KBM-7 (cell line): ENCODE measurements at regions not wholly inside any gene's neighbourhood (a gene's known extent, or its start where the extent isn't known, plus 50 kb on each side); places are given as distances from the start of the nearest gene placed in this dataset.
"Not testable (repeated sequence)": the region's sequence is repeated elsewhere in the genome, so short reads cannot be mapped to it uniquely, and the experiment has no call there.

Source experiments
- DNase-seq: peaks from one replicate; pipeline ENCODE4 v3.0.0-alpha.2; 2015
- in situ Hi-C: fragments of 300-500 bp; cut with MboI; formaldehyde crosslinking; loops from 2 replicates; pipeline ENCODE4 v1.14.3; 2020; ENCODE audit warnings: low sequenced_read_pairs, low pct_unique_long_range_greater_than_20kb, mixed read lengths

DNA sequence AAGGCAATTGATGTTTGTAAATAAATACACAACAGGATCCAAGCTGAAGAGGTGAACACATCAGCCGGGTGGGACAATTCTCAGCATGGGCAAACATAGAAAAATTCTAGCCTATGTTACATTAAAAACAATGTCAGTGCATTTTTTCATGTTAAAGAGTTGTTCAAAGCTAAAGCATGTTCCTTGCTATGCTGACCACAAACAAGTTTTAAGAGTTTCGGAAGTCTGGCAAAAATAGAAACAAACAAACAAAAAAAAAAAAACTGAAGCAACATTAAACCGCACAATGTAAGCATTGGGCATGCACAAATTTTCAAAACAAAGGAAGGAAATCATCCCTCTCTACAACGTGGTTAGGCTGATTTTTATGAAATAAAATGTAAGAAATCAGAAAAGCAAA, 185.8 kb downstream of the FOXD4L6 start:
- DNase-seq, in situ Hi-C loops: not testable (repeated sequence)

DNA sequence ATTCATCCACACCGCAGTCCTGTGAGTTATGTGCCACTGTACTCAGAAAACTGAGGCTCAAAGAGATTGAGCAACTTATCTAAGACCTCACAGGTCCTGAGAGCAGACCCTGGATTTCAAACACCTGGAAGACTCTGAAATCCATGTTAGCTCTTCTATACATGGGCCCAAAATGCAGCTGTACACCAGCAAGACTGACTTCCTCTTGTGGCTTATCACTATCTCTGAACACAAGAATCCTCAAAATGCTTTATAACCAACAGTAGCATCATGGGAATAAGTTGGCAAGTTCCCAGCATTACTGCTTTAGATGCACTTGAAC, 188.6 kb downstream of the FOXD4L6 start:
- DNase-seq, in situ Hi-C loops: not testable (repeated sequence)

DNA sequence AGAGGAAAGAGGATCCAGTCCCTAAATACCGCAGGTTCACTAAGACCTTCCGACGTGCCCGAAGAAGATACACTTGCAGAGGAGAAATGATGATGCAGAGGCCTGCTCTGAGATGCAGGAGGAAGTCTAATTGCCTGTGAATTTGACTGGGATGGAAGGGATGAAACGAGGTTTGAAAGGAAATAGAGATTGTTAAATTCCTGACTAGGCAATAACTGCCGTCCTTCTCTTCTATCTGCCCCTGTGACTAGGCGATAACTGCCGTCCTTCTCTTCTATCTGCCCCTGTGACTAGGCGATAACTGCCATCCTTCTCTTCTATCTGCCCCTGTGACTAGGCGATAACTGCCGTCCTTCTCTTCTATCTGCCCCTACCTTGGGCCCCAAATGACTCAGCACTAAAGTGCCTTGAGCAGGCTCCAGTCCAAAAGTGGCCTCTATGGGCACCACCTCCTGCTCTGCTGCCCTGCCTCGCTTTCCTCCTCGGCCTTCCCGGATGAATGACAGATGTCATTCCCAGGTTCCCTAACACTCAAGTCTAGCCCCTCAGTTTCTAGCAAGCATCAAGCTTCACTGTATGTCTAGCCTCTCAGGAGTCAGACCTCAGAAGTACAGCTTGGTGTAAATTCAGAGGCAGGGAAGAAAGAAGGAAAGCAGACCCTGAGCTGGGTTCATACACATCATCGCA, 189.1 kb downstream of the FOXD4L6 start:
- in situ Hi-C loops, DNase-seq: not testable (repeated sequence)

DNA sequence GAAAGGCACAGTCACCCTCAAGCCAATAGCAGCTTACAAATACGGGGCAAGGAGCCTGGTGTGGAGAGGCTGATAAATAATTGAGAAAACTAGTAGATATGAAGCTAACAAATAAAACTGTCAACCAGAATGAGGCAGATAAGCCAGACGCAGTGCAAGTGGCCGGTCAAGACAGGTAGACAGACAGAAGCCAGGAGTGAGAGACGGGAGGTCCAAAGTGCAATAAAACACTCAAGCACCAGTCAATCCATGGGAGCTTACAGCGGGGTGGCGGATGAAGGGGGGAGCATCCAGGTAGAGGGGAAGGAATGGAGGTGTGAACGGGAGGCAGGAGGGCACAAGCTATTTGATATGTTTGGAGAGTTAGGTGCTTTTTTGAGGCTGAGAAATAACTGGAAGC, 193.1 kb downstream of the FOXD4L6 start:
- in situ Hi-C loops = no loop called here
- no peak for DNase-seq

DNA sequence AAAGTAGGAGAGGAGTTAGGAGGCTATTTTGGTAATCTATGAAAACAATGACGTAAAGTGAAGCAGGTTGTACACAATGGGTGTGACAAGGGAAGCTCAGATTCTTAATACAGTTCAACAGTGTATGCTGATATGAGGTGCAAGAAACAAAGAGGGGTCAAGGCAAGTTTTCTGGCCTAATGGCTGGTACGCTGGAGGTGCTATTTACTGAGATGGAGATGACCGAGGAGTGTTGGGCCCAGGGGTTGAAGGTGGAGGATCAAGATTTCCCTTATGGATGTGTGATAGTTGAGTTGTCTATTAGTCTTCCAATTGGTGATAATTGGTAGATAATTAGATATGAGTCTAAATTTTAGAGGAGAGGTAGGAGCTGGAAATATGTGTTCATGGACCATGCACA, 194.0 kb downstream of the FOXD4L6 start:
- DNase-seq, in situ Hi-C loops: not testable (repeated sequence)

DNA sequence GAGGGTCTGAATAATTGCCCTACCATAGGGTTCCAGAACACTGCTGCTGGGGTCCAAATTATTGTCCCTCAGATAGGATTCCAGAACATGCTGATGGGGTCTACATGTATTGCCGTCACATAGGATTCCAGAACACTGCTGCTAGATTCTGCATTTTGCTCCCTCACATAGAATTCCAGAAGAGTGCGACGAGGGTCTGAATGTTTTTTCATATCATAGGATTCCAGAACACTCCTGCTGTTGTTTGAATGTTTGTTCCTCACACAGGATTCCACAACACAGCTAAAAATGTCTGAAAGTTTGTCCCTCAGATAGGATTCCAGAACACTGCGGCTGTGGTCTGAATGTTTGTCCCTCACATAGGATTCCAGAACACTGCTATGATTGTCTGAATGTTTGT, 198.1 kb downstream of the FOXD4L6 start:
- DNase-seq, in situ Hi-C loops: not testable (repeated sequence)

DNA sequence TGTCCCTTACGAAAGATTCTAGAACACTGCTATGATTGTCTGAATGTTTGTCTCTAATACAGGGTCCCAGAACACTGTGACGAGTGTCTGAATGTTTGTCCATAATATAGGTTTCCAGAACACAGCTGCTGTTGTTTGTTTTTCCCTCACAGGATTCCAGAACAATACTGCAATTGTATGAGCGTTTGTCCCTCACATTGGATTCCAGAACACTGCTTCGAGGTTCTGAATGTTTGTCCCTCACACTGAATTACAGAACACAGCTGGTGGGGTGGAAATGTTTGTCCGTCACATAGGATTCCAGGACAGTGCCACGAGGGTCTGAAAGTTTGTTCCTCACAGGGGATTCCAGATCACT, 199.0 kb downstream of the FOXD4L6 start:
- in situ Hi-C loops, DNase-seq: not testable (repeated sequence)

DNA sequence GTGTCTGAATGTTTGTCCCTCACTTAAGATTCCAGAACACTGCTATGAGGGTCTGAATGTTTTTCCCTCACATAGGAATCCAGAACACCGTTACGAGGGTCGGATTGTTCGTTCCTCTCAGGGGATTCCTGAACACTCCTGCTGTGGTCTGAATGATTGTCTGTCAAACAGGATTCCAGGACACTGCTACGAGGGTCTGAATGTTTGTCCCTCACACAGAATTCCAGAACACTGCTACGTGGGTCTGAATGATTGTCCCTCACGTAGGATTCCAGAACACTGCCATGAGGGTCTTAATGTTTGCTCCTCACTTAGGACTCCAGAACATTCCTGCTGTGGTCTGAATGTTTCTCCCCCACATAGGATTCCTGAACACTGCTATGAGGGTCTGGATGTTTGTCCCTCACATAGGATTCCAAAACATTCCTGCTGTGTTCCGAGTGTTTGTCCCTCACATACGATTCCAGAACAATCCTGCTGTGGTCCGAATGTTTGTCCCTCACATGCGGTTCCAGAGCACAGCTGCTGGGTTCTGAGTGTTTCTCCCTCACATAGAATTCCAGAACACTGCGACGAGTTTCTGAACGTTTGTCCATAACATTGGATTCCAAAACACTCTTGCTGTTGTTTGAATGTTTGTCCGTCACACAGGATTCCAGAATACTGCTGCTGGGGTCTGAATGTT, 199.5 kb downstream of the FOXD4L6 start:
- in situ Hi-C loops = no loop called here
- DNase-seq = no peak

DNA sequence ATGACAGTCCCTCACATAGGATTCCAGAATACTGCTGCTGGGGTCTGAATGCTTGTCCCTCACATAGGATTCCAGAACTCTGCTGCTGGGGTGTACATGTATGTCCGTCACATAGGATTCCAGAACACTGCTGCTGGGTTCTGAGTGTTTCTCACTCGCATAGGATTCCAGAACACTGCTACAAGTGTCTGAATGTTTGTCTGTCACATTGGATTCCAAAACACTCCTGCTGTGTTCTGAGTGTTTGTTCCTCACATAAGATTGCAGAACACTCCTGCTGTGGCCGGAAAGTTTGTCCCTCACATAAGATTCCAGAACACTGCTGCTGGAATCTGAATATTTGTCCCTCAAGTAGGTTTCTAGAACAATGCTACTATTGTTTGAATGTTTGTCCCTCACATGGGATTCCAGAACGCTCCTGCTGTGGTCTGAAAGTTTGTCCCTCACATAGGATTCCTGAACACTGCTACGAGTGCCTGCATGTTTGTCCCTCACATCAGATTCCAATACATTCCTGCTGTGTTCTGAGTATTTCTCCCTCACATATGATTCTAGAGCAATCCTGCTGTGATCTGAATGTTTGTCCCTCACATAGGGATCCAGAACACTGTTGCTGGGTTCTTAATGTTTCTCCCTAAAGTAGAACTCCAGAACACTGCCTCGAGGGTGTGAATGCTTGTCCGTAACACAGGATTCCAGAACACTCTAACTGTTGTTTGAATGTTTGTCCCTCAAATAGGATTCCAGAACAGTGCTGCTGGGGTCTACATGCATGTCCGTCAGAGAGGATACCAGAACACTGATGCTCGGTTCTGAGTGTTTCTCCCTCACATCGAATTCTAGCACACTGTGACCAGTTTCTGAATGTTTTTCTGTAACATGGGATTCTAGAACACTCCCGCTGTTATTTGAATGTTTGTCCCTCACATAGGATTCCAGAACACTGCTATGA, 200.4 kb downstream of the FOXD4L6 start:
- in situ Hi-C loops = no loop called here
- no peak for DNase-seq

DNA sequence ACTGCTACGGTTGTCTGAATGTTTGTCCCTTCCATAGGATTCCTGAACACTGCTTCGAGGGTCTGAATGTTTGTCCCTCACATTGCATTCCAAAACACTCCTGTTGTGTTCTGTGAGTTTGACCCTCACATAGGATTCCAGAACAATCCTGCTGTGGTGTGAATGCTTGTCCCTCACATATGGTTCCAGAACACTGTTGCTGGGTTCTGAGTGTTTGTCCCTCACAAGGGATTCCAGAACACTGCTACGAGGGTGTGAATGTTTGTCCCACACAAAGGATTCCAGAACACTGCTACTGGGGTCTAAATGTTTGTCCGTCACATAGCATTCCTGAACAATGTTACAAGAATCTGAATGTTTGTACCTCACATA, 201.2 kb downstream of the FOXD4L6 start:
- in situ Hi-C loops = no loop called here
- no peak for DNase-seq

DNA sequence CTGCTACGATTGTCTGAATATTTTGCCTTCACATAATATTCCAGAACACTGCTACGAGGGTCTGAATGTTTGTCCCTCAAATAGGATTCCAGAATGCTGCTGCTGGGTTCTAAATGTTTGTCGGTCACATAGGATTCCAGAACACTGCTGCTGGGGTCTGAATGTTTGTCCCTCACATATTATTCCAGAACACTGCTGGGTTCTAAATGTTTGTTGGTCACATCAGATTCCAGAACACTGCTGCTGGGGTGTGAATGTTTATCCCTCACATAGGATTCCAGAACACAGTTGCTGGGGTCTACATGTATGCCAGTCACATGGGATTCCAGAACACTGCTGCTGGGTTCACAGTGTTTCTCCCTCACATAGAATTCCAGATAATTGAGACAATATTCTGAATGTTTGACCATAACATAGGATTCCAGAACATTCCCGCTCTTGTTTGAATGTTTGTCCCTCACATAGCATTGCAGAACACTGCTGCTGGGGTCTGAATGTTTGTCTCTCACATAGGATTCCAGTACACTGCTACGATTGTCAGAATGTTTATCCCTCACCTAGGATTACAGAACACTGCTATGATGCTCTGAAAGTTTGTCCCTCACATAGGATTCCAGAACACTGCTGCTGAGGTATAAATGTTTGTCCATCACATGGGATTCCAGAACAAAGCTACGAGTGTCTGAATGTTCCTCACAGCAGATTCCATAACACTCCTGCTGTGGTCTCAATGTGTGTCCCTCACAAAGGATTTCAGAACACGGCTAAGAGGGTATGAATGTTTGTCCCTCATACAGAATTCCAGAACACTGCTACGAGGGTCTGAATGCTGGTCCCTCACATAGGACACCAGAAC, 201.8 kb downstream of the FOXD4L6 start:
- DNase-seq = no peak
- in situ Hi-C loops = no loop called here

DNA sequence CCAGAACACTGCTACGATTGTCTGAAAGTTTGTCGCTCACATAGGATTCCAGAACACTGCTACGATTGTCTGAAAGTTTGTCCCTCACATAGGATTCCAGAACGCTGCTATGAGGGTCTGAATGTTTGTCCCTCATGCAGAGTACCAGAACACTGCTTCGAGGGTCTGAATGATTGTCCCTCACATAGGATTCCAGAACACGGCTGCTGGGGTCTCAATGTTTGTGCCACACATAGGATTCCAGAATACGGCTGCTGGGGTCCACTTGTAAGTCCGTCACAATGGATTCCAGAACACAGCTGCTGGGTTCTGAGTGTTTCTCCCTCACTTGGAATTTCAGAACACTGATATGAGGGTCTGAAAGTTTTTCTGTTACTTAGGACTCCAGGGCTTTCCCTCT, 203.3 kb downstream of the FOXD4L6 start:
- DNase-seq = no peak

DNA sequence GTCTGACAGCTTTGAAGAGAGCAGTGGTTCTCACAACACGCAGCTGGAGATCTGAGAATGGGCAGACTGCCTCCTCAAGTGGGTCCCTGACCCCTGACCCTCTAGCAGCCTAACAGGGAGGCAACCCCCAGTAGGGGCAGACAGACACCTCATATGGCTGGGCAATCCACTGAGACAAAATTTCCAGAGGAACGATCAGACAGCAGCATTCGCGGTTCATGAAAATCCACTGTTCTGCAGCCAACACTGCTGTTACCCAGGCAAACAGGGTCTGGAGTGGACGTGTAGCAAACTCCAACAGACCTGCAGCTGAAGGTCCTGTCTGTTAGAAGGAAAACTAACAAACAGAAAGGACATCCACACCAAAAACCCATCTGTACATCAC, 212.1 kb downstream of the FOXD4L6 start:
- DNase-seq, in situ Hi-C loops: not testable (repeated sequence)

More for the DNA sequence above, 203.3 kb downstream of the FOXD4L6 start:
- in situ Hi-C loops = no loop called here

DNA sequence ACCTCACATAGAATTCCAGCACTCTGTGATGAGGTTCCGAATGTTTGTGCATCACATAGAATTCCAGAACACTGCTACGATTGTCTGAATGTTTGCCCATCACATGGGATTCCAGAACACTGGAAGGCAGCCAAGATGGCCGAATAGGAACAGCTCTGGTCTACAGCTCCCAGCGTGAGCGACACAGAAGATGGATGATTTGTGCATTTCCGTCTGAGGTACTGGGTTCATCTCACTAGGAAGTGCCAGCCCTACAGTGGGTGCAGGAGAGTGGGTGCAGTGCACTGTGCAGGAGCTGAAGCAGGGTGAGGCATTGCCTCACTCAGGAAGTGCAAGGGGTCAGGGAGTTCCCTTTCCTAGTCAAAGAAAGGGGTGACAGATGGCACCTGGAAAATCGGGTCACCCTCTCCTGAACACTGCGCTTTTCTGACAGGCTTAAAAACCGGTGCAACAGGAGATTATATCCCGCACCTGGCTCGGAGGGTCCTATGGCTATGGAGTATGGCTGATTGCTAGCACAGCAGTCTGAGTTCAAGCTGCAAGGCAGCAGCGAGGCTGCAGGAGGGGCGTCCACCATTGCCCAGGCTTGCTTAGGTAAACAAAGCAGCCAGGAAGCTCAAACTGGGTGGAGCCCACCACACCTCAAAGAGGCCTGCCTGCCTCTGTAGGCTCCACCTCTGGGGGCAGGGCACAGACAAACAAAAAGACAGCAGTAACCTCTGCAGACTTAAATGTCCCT, 212.7 kb downstream of the FOXD4L6 start:
- in situ Hi-C loops = not testable (repeated sequence)

DNA sequence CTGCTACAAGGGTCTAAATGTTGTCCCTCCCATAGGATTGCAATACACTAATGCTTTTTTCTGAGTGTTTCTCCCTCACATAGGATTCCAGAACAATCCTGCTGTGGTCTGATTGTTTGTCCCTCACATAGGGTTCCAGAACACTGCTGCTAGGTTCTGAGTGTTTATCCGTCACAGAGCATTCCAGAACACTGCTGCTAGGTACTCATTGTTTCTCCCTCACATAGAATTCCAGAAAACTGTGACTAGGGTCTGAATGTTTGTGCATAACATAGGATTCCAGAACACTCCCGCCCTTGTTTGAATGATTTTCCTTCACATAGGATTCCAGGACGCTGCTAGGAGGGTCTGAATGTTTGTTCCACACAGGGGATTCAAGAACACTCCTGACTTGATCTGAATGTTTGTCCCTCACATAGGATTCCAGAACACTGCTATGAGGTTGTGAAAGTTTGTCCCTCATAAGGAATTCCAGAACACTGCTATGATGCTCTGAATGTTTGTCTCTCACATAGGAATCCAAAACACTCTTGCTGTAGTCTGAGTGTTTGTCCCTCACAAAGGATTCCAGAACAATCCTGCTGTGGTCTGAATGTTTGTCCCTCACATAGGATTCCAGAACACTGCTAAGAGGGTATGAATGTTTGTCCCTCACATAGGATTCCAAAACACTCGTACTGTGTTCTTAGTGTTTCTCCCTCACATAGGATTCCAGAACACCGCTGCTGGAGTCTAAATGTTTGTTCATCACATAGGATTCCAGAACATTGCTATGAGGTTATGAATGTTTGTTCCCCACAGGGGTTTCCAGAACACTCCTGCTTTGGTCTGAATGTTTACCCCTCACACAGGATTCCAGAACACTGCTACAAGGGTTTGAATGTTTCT, 213.5 kb downstream of the FOXD4L6 start:
- DNase-seq = no peak
- in situ Hi-C loops = no loop called here

More for the DNA sequence above, 212.7 kb downstream of the FOXD4L6 start:
- DNase-seq = not testable (repeated sequence)

DNA sequence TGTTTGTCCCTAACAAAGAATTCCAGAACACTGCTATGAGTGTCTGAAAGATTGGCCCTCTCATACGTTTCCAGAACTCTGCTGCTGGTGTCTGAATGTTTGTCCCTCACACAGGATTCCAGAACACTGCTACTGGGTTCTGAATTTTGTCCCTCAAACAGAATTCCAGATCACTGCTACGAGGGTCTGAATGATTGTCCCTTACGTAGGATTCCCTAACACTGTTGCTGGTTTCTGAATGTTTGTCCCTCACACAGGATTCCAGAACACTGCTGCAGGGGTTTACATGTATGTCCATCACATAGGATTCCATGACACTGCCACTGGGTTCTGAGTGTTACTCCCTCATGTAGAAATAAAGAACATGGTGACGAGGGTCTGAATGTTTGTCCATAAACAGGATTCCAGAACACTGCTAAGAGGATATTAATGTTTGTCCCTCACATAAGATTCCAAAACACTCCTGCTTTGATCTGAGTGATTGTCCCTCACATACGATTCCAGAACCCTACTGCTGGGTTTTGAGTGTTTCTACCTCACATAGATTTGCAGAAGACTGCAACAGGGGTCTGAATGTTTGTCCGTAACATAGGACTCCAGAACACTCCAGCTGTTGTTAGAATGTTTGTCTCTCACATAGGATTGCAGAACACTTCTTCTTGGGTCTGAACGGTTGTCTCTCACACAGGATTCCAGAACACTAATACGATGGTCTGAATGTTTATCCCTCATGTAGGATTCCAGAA, 214.4 kb downstream of the FOXD4L6 start:
- in situ Hi-C loops = no loop called here
- no peak for DNase-seq
